GM12874 (cell line): ENCODE measurements at regions not wholly inside any gene's neighbourhood (a gene's known extent, or its start where the extent isn't known, plus 50 kb on each side); places are given as distances from the start of the nearest gene placed in this dataset.

ENCODE experiments used
- CTCF ChIP-seq: IDR thresholded peaks from 2 replicates; pipeline ENCODE4 v1.5.1; 2011; ENCODE audit warnings: low read depth, mild to moderate bottlenecking, control low read depth, low read length, moderate library complexity; ENCODE audit not compliant: insufficient read depth

- TF ChIP-seq CTCF: no peak
These were observed 58.0 kb upstream of the PGRMC2 start for GRCh38 chr4:128345650-128346049.

- TF ChIP-seq CTCF: no peak
These were observed 55.1 kb upstream of the PGRMC2 start for GRCh38 chr4:128342762-128343161.

- no peak for TF ChIP-seq CTCF
These were observed 54.0 kb upstream of the PGRMC2 start for GRCh38 chr4:128341634-128342033.

GRCh38 chr4:128338634-128339355 lies 51.2 kb upstream of the PGRMC2 start:
- TF ChIP-seq CTCF: no peak

- TF ChIP-seq CTCF: no peak
These were observed 50.2 kb upstream of the PGRMC2 start for GRCh38 chr4:128337863-128338262.
